Right lobe of liver (tissue), 6 donors: ENCODE measurements at regions not wholly inside any gene's neighbourhood (a gene's known extent, or its start where the extent isn't known, plus 50 kb on each side); places are given as distances from the start of the nearest gene placed in this dataset.

Experiments
- ATAC-seq, 4 donors: fragments of 200-7000 bp; cut with Tn5 transposase; one replicate each; pipeline ENCODE4 v1.9.1; 2020; ENCODE audit warnings: mild to moderate bottlenecking in 4 of 4, moderate library complexity in 4 of 4
- DNase-seq, 3 donors: peaks; one replicate each; pipeline ENCODE4 v3.0.0-alpha.2; 2020
- H3K27ac ChIP-seq, 3 donors: fragments of 200-600 bp; one replicate each; pipeline ENCODE4 v1.8.0; 2022
- H3K27me3 ChIP-seq, 2 donors: fragments of 200-600 bp; one replicate each; pipeline ENCODE4 v1.8.0; 2022
- H3K36me3 ChIP-seq, 4 donors: fragments of 200-600 bp; sonication (generic) in 1 of 4; one replicate each; pipeline versions ENCODE4 v1.5.1 to v1.8.0; 2017 to 2022; ENCODE audit warnings: control low read depth in 1 of 4
- H3K4me1 ChIP-seq, 4 donors: fragments of 200-600 bp; sonication (generic) in 1 of 4; one replicate each; pipeline versions ENCODE4 v1.5.1 to v1.8.0; 2017 to 2022; ENCODE audit warnings: control low read depth in 1 of 4
- H3K4me3 ChIP-seq, 3 donors: fragments of 200-600 bp; one replicate each; pipeline ENCODE4 v1.8.0; 2022
- H3K9me3 ChIP-seq, 4 donors: fragments of 200-600 bp; sonication (generic) in 1 of 4; one replicate each; pipeline versions ENCODE4 v1.5.1 to v1.8.0; 2017 to 2022; ENCODE audit warnings: control low read depth in 1 of 4
- POLR2A ChIP-seq: fragments of 450-650 bp; IDR thresholded peaks from one replicate; pipeline ENCODE4 v1.6.1; 2017; ENCODE audit warnings: antibody characterized with exemption, mild to moderate bottlenecking
- WGBS: methylation state at CpG from one replicate; pipeline ENCODE4 v1.1.6; 2018; ENCODE audit warnings: low coverage, low lambda C conversion rate; ENCODE audit not compliant: insufficient coverage; ENCODE audit errors: missing lambda C conversion rate; 5-methylcytosine and 5-hydroxymethylcytosine counted together
- intact Hi-C, 2 donors: fragments of 100-400 bp; cut with DNase I; formaldehyde crosslinking; loops; one replicate each; pipeline versions ENCODE4 v1.11.2 to v1.14.1; 2022
- TF ChIP-seq, protein P1 (sequence below), 4 donors: fragments of 200-600 bp in 3 of 4; fragments of 450-650 bp in 1 of 4; IDR thresholded peaks; one replicate each; pipeline versions ENCODE4 v1.5.1 to v1.8.0; 2016 to 2022; ENCODE audit warnings: antibody characterized with exemption in 4 of 4, mild to moderate bottlenecking in 2 of 4
- donor health status: DM: no; HTN: yes; CAD: no.
- donor health status: DM: no; HTN: no; CAD: no.
- donor health status: DM: no; HTN: no; CAD: no.
- donor health status: DM: no; HTN: yes; CAD: no.
- donor health status: DM: no; HTN: yes; CAD: no.

DNA sequence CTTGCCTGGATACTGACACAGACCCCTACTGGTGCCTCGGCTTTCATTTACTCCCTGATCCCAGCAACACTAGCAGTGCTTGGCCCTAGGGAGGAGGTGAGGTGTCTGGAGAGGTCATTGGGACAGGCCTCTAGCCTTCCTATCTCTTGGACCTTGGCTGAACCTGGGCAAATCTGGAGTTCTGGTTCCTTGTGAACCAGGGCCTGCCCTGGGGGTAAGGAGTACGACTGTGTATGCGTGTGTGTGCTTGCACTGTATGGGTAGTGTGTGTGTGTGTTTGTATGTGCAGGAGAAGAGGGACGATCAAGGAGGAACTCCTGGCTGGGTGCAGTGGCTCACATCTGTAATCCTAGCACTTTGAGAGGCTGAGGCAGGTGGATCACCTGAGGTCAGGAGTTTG lies 252.7 kb upstream of the CSF3R start:
- Histone ChIP-seq H3K36me3 (no peaks in the 10 kb centered on the region), H3K4me3 (no peak overlapping the region), H3K27me3 (no peaks in the 10 kb centered on the region), H3K9me3 (no peaks in the 10 kb centered on the region), H3K27ac (no peak overlapping the region), H3K4me1 (no peaks in the 10 kb centered on the region)
- 36% methylated on average over 2 of the region's 4 CpGs for WGBS
- ATAC-seq: no peak
- TF ChIP-seq, protein P1, sequence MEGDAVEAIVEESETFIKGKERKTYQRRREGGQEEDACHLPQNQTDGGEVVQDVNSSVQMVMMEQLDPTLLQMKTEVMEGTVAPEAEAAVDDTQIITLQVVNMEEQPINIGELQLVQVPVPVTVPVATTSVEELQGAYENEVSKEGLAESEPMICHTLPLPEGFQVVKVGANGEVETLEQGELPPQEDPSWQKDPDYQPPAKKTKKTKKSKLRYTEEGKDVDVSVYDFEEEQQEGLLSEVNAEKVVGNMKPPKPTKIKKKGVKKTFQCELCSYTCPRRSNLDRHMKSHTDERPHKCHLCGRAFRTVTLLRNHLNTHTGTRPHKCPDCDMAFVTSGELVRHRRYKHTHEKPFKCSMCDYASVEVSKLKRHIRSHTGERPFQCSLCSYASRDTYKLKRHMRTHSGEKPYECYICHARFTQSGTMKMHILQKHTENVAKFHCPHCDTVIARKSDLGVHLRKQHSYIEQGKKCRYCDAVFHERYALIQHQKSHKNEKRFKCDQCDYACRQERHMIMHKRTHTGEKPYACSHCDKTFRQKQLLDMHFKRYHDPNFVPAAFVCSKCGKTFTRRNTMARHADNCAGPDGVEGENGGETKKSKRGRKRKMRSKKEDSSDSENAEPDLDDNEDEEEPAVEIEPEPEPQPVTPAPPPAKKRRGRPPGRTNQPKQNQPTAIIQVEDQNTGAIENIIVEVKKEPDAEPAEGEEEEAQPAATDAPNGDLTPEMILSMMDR (IDR thresholded peaks at IDR 0.05): no peak
- no peak for TF ChIP-seq POLR2A
- intact Hi-C loops: no loop called here
- no peak for DNase-seq

DNA sequence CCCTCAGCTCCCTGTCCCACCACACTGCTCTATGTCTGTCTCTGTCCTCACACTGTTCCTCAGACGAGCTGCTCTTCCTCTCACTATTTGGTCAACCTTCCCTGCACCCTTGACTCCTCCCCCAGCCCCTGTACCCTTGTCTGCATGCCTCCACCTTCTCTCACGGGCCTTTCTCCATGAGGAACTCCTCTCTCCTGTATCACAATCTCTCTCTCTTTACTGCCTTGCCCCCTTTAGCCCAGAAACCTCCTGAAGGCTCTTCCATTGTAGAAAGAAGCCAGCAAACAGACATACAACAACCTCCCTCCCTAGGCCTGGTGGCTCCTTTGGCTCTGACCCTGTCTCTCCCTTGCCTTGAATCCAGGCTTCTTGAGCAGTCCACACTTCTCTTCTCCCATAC lies 251.6 kb upstream of the CSF3R start:
- Histone ChIP-seq H3K4me1 (no peaks in the 10 kb centered on the region), H3K36me3 (no peaks in the 10 kb centered on the region), H3K27me3 (no peaks in the 10 kb centered on the region), H3K4me3 (no peak overlapping the region), H3K9me3 (no peaks in the 10 kb centered on the region), H3K27ac (no peak overlapping the region)
- ATAC-seq (no peak), DNase-seq (no peak)
- TF ChIP-seq POLR2A: no peak
- TF ChIP-seq, protein P1 (IDR thresholded peaks at IDR 0.05): no peak
- 29% methylated on average over 2 of the region's 2 CpGs for WGBS
- intact Hi-C loops: no loop called here

DNA sequence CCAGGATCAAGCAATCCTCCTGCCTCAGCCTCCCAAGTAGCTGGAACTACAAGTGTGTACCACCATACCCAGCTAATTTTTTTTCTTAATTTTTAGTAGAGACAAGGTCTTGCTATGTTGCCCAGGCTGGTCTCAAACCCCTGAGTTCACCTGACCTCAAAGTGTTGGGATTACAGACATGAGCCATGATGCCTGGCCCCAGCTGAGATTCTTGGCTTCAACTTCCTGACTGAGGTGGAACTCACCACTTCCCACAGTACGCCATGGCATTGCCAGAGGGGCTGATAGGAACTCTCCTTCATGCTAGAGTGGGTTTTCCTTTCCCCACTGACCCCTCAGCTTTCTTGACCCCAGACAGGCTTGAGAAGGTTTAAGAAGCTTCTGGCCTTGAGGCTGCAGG lies 251.0 kb upstream of the CSF3R start:
- H3K27me3 ChIP-seq: no peaks in the 10 kb centered on the region
- WGBS: 0% methylated on average over 1 of the region's 1 CpG
- intact Hi-C loops: no loop called here

DNA sequence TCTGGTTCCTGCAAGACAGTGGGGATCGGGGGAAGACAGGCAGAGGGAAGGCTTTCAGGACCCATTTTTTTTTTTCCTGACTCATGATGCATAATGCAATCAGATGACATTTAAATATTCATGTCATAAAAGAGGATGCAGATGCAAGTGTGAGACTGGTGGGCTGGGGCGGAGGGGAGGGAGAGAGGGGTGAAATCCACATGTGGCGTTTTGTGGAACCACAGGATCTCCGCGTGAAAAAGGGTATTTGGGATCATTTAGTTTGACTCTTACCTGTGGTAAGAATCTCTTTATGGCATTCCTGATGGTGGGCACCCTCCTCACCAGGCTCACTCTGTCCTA lies 249.3 kb upstream of the CSF3R start:
- ATAC-seq: no peak
- Histone ChIP-seq H3K27ac (no peak overlapping the region), H3K27me3 (no peaks in the 10 kb centered on the region), H3K36me3 (no peaks in the 10 kb centered on the region), H3K9me3 (no peaks in the 10 kb centered on the region), H3K4me1 (no peaks in the 10 kb centered on the region), H3K4me3 (no peak overlapping the region)
- DNase-seq: no peak
- intact Hi-C loops: no loop called here
- TF ChIP-seq, protein P1 (IDR thresholded peaks at IDR 0.05): no peak
- TF ChIP-seq POLR2A: no peak
- WGBS: 37% methylated on average over 2 of the region's 5 CpGs

More for the DNA sequence above, 251.0 kb upstream of the CSF3R start:
- ATAC-seq: no peak
- Histone ChIP-seq H3K4me1 (no peaks in the 10 kb centered on the region), H3K27ac (no peak overlapping the region), H3K4me3 (no peak overlapping the region), H3K36me3 (no peaks in the 10 kb centered on the region), H3K9me3 (no peaks in the 10 kb centered on the region)
- no peak for TF ChIP-seq POLR2A
- TF ChIP-seq, protein P1 (IDR thresholded peaks at IDR 0.05): no peak
- DNase-seq: no peak
